AG04449 (cell line): ENCODE measurements at regions not wholly inside any gene's neighbourhood (a gene's known extent, or its start where the extent isn't known, plus 50 kb on each side); places are given as distances from the start of the nearest gene placed in this dataset.

Experiments
- CTCF ChIA-PET: fragments of 350-600 bp; formaldehyde crosslinking; extraction: SDS; loops from one replicate; lab custom pipeline; 2021; ENCODE audit warnings: antibody characterized with exemption; lab: Yijun Ruan, JAX
- POLR2A ChIA-PET: fragments of 400-600, 350-600 bp; formaldehyde crosslinking; extraction: SDS; loops from one replicate; lab custom pipeline; 2020; ENCODE audit warnings: antibody characterized with exemption, inconsistent platforms; lab: Yijun Ruan, JAX
- DNase-seq: peaks from one replicate; pipeline ENCODE4 v3.0.0-alpha.2; 2010; ENCODE audit warnings: low read depth, low spot score
- H3K4me3 ChIP-seq: 2 replicates; pipeline ENCODE4 v1.5.1; 2011; ENCODE audit warnings: low read depth, mild to moderate bottlenecking, control low read depth, low read length
- CTCF ChIP-seq: IDR thresholded peaks from one replicate; pipeline ENCODE4 v1.5.1; 2011; ENCODE audit warnings: mild to moderate bottlenecking, moderate library complexity, low read length, control low read depth, inconsistent platforms; ENCODE audit not compliant: insufficient read depth; ENCODE audit errors: missing control alignments

DNA sequence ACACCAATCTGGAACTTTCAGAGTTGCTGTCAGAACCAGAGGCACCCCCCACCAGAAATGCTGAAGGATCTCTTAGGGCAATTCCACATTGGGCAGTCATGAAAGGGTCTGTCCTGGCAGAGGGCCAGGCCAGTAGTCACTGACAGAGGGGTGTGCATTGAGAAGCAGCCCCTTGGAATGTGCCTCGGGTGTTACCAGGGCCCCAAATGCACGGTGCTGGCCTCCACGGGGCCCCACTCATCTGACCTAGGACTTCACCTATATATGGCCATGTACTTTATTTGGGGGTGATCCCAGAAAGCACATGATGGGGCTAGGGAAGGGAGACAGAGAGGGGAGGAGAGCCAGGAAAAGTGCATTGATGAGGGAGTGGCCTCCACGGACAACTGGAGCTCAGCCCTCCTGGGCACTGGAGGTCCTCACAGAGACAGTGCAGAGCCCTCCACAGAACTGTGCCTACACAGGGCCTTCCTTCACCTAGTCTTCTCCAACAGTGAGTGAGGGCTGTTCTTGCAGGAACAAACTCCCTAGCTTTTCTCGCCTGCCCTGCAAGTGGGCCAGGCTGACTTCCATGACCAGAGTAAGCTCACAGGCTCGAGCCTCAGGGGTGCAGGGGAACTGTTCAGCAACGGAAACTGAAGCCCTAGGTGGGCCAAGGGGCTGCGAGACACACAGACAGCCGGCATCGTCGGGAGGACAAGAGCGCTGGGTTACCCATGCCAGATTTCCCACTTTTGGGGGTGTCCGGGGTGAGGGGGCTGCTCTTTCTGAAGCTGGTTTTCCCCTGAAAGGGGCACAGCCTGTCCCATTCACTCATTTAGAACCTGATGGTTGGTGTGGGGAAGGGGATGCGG, 136.2 kb downstream of the HMX1 start:
- no peak for DNase-seq
- H3K4me3 ChIP-seq: no peak overlapping the region
- POLR2A ChIA-PET: no interaction called here
- no peak for TF ChIP-seq CTCF
- CTCF ChIA-PET: no interaction called here

DNA sequence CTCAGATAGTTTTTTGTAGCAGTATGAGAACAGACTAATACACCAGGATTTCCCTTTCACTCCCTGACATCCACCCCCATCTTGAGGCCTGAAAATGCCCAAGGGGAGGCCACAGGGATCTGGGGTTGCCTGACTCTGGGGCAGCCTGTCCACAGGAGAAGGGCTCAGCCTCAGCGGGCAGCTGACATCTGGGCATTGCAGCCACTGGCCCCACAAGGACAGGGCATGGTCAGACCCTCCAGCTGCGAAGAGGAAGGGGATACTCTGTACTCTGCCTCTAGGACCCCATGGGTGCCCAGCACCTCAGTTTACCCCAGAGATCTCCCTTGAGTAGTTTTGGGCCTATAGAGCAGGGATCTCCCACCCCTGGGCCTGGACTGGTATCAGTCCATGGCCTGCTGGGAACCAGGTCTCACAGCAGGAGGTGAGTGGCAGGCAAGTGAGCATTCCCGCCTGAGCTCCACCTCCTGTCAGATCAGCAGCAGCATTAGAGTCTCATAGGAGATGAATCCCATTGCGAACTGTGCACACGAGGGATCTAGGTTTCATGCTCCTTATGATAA, 138.9 kb downstream of the HMX1 start:
- CTCF ChIA-PET: no interaction called here

GRCh38 chr4:8732092-8732491, 139.5 kb downstream of the CPZ start:
- TF ChIP-seq CTCF: no peak
- no peak overlapping the region for H3K4me3 ChIP-seq
- CTCF ChIA-PET: no interaction called here
- no peak for DNase-seq
- POLR2A ChIA-PET: no interaction called here

More for the DNA sequence above, 138.9 kb downstream of the HMX1 start:
- no peak for TF ChIP-seq CTCF
- H3K4me3 ChIP-seq: no peak overlapping the region
- POLR2A ChIA-PET: no interaction called here
- no peak for DNase-seq

DNA sequence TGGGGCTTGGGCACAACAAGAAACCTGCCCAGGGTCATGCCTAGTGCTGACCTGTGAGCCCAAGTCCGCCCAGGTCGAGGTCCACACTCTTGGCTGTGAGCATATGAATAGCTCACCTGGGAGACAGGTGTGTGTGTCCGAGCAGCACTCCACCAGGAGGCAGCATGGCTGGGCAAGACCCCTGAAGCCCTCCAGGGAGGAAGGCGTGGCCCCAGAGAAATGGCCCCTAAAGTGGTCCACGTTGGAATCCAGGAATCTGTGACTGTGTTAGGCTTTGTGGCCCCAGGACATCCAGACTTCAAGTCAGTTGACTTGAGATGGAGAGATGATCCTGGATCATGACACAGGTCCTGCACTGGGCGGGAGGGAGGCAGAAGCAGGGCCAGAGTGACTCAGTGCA, 138.8 kb downstream of the CPZ start:
- ChIA-PET CTCF (no interaction called here), POLR2A (no interaction called here)
- TF ChIP-seq CTCF: no peak
- DNase-seq: no peak
- no peak overlapping the region for H3K4me3 ChIP-seq

- ChIA-PET CTCF (no interaction called here), POLR2A (no interaction called here)
- no peak overlapping the region for H3K4me3 ChIP-seq
- DNase-seq: no peak
- no peak for TF ChIP-seq CTCF
These were observed 138.1 kb downstream of the CPZ start for GRCh38 chr4:8730681-8731080.

DNA sequence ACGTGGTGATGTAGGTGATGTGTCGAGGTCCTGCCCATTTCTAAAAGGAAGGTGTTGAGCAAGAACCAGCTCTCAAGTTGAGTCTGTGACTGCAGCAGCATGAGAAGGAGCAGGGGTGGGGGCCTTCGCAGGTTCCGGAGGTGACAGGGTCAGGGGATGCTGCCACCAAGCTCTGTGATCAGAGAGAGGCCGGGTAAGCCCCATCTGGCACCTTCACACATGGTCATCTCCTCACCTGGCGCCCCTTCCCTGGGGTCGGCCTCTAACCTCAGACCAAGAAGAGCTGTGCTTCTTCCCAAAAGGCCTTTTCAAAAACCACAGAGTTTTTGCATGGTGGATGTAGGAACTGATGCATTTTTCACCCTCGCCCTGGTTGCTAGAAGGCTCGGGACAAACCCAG, 137.6 kb downstream of the CPZ start:
- no peak for TF ChIP-seq CTCF
- CTCF ChIA-PET: no interaction called here
- DNase-seq: no peak
- no peak overlapping the region for H3K4me3 ChIP-seq
- POLR2A ChIA-PET: no interaction called here
